Panc1 (cell line): ENCODE measurements at regions not wholly inside any gene's neighbourhood (a gene's known extent, or its start where the extent isn't known, plus 50 kb on each side); places are given as distances from the start of the nearest gene placed in this dataset.

Experiments
- ATAC-seq: fragments of 200-7000 bp; cut with Tn5 transposase; 2 replicates; pipeline ENCODE4 v1.9.1; 2020; ENCODE audit warnings: mild to moderate bottlenecking, moderate library complexity
- BruUV-seq: library from RNA; stranded (reverse); fragments of 400-500 nt; replicated peaks from 2 replicates; lab custom pipeline; 2021; lab: Mats Ljungman, UMichigan
- CTCF ChIA-PET: fragments of 300-600 bp; sonication (Branson Sonifier 250); formaldehyde crosslinking; loops from one replicate; lab custom pipeline; 2022; ENCODE audit warnings: antibody characterized with exemption; lab: Charles Lee
- POLR2A ChIA-PET: fragments of 300-600 bp; sonication (Branson Sonifier 250); formaldehyde crosslinking; loops from one replicate; lab custom pipeline; 2022; ENCODE audit warnings: antibody characterized with exemption; lab: Charles Lee
- DNase-seq: peaks from one replicate; pipeline ENCODE4 v3.0.0-alpha.2; 2010; ENCODE audit warnings: low read depth, low spot score
- H3K27ac ChIP-seq: 2 replicates; pipeline ENCODE4 v1.5.1; 2011; ENCODE audit warnings: mild to moderate bottlenecking, low read length, inconsistent platforms
- H3K27me3 ChIP-seq: fragments of 200-500 bp; sonication (Bioruptor generic); 2 replicates; pipeline ENCODE4 v1.6.0; 2014; ENCODE audit warnings: low read length, inconsistent platforms; ENCODE audit not compliant: control insufficient read depth, insufficient read depth
- H3K36me3 ChIP-seq: fragments of 200-500 bp; sonication (Bioruptor generic); 2 replicates; pipeline ENCODE4 v1.5.1; 2014; ENCODE audit warnings: inconsistent platforms, mild to moderate bottlenecking, low read length, moderate library complexity; ENCODE audit not compliant: control insufficient read depth, insufficient read depth
- H3K4me1 ChIP-seq: 2 replicates; pipeline ENCODE4 v1.5.1; 2011; ENCODE audit warnings: inconsistent platforms, mild to moderate bottlenecking, low read length, moderate library complexity; ENCODE audit not compliant: control insufficient read depth, insufficient read depth
- H3K4me3 ChIP-seq, 2 experiments: 2 replicates each; pipeline ENCODE4 v1.5.1; 2011 to 2012; ENCODE audit warnings: low read depth in 2 of 2, low read length in 2 of 2, mild to moderate bottlenecking in 2 of 2, inconsistent platforms in 1 of 2, moderate library complexity in 1 of 2
- H3K9me3 ChIP-seq: fragments of 200-500 bp; sonication (Bioruptor generic); 2 replicates; pipeline ENCODE4 v1.5.1; 2014; ENCODE audit warnings: low read depth, mild to moderate bottlenecking, inconsistent platforms, low read length, moderate library complexity; ENCODE audit not compliant: control insufficient read depth, insufficient read depth
- POLR2AphosphoS5 ChIP-seq: IDR thresholded peaks from 2 replicates; pipeline ENCODE4 v1.6.1; 2012; ENCODE audit warnings: mild to moderate bottlenecking, low read depth, low read length, moderate library complexity
- SIN3A ChIP-seq: IDR thresholded peaks from 2 replicates; pipeline ENCODE4 v1.6.1; 2012; ENCODE audit warnings: low read depth, mild to moderate bottlenecking, low read length, moderate library complexity, borderline replicate concordance; ENCODE audit not compliant: insufficient read depth
- TCF7L2 ChIP-seq: IDR thresholded peaks from 2 replicates; pipeline ENCODE4 v1.6.1; 2011; ENCODE audit warnings: mild to moderate bottlenecking, low read depth, low read length, inconsistent platforms
- in situ Hi-C: cut with HindIII; loops from 2 replicates; pipeline ENCODE4 v1.10.0; 2016; ENCODE audit warnings: low sequenced_read_pairs, low pct_unique_long_range_greater_than_20kb
- intact Hi-C: fragments of 100-400 bp; cut with micrococcal nuclease; formaldehyde crosslinking; loops from one replicate; pipeline ENCODE4 v1.10.0; 2022; ENCODE audit not compliant: unreplicated experiment
- TF ChIP-seq, protein P1 (sequence below), 2 experiments: IDR thresholded peaks; 2 replicates each; pipeline ENCODE4 v1.6.1; 2011 to 2012; ENCODE audit warnings: low read depth in 2 of 2, control low read depth in 1 of 2, low read length in 1 of 2, mild to moderate bottlenecking in 1 of 2, moderate library complexity in 1 of 2; ENCODE audit not compliant: insufficient read depth in 1 of 2
- TF ChIP-seq, protein P2 (sequence below): fragments of 450-650 bp; IDR thresholded peaks from 2 replicates; pipeline ENCODE4 v1.5.1; 2017; ENCODE audit warnings: mild to moderate bottlenecking

DNA sequence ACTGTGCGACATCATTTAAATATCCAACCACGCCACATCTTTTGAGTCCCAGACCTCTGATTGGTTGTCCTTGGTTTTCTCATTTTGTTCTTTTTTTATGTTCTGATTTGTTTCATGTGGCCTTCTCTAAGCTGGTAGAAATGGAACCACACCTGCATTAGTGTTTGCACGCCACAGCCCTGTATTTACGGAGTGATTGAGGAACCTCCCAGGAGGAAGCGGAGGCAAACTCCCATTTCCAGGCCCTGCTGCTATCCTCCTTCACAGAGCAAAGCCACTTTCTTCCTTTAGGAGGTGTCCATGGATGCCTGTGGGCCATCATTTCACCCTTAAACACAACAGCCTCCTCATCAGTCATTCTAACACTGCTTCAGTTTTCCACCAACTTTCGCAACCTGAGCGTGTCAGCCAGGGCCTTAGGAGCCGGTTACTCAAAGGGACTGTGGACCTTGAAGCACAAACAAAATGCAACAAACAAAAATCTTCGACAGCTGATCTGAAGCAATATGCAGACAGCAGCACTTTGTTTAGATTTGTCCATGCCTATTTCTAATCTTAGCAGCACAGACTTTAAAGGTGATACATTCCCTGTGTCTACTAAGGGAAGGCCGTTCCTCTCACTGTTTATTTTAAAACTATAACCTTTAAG is 1258.1 kb upstream of the TMEM132C start:
- intact Hi-C loops: no loop called here
- in situ Hi-C loops: no loop called here
- no peak for ATAC-seq

DNA sequence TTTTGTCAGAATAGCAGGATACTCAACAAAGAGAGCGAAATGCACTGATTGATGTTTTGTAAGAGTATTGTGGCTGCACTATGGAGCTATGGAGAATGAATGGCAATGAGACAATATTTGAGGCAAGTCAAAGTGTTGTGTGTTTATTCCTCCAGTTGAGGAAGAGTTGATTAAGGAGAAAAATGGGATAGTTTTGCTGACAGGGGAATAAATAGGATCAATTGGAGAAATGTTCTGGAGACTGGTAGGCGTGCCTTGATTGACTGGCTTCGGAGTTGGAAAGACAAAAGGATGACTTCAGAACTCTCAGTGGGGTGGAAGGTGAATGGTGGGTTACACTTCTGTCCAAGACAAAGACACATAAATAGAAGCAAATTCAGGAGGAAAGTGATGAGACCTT is 1254.9 kb upstream of the TMEM132C start:
- in situ Hi-C loops: no loop called here
- ChIA-PET POLR2A (no interaction called here), CTCF (no interaction called here)
- Histone ChIP-seq H3K36me3 (no peaks in the 10 kb centered on the region), H3K27me3 (no peaks in the 10 kb centered on the region), H3K27ac (no peak overlapping the region), H3K4me3 (no peak overlapping the region), H3K4me1 (no peaks in the 10 kb centered on the region), H3K9me3 (no peaks in the 10 kb centered on the region)
- ATAC-seq (no peak), DNase-seq (no peak)
- no TSS peak for BruUV-seq
- TF ChIP-seq, protein P1, sequence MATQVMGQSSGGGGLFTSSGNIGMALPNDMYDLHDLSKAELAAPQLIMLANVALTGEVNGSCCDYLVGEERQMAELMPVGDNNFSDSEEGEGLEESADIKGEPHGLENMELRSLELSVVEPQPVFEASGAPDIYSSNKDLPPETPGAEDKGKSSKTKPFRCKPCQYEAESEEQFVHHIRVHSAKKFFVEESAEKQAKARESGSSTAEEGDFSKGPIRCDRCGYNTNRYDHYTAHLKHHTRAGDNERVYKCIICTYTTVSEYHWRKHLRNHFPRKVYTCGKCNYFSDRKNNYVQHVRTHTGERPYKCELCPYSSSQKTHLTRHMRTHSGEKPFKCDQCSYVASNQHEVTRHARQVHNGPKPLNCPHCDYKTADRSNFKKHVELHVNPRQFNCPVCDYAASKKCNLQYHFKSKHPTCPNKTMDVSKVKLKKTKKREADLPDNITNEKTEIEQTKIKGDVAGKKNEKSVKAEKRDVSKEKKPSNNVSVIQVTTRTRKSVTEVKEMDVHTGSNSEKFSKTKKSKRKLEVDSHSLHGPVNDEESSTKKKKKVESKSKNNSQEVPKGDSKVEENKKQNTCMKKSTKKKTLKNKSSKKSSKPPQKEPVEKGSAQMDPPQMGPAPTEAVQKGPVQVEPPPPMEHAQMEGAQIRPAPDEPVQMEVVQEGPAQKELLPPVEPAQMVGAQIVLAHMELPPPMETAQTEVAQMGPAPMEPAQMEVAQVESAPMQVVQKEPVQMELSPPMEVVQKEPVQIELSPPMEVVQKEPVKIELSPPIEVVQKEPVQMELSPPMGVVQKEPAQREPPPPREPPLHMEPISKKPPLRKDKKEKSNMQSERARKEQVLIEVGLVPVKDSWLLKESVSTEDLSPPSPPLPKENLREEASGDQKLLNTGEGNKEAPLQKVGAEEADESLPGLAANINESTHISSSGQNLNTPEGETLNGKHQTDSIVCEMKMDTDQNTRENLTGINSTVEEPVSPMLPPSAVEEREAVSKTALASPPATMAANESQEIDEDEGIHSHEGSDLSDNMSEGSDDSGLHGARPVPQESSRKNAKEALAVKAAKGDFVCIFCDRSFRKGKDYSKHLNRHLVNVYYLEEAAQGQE (IDR thresholded peaks at IDR 0.05; ENCODE audit: insufficient read depth in 1 of 2, low read depth in 2 of 2, low read length in 1 of 2): no peak
- TF ChIP-seq, protein P2, sequence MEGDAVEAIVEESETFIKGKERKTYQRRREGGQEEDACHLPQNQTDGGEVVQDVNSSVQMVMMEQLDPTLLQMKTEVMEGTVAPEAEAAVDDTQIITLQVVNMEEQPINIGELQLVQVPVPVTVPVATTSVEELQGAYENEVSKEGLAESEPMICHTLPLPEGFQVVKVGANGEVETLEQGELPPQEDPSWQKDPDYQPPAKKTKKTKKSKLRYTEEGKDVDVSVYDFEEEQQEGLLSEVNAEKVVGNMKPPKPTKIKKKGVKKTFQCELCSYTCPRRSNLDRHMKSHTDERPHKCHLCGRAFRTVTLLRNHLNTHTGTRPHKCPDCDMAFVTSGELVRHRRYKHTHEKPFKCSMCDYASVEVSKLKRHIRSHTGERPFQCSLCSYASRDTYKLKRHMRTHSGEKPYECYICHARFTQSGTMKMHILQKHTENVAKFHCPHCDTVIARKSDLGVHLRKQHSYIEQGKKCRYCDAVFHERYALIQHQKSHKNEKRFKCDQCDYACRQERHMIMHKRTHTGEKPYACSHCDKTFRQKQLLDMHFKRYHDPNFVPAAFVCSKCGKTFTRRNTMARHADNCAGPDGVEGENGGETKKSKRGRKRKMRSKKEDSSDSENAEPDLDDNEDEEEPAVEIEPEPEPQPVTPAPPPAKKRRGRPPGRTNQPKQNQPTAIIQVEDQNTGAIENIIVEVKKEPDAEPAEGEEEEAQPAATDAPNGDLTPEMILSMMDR: no peak
- intact Hi-C loops: no loop called here

More for the DNA sequence above, 1258.1 kb upstream of the TMEM132C start:
- Histone ChIP-seq H3K4me1 (no peaks in the 10 kb centered on the region), H3K36me3 (no peaks in the 10 kb centered on the region), H3K4me3 (no peak overlapping the region), H3K27me3 (no peaks in the 10 kb centered on the region), H3K9me3 (no peaks in the 10 kb centered on the region), H3K27ac (no peak overlapping the region)
- TF ChIP-seq, protein P1 (IDR thresholded peaks at IDR 0.05; ENCODE audit: insufficient read depth in 1 of 2, low read depth in 2 of 2, low read length in 1 of 2): no peak
- TF ChIP-seq TCF7L2 (no peak), POLR2AphosphoS5 (no peak), SIN3A (no peak)
- TF ChIP-seq, protein P2: no peak
- CTCF ChIA-PET: no interaction called here
- no peak for DNase-seq
- BruUV-seq: no TSS peak
- POLR2A ChIA-PET: no interaction called here
